Neural cell (in vitro differentiated cells): ENCODE measurements at regions not wholly inside any gene's neighbourhood (a gene's known extent, or its start where the extent isn't known, plus 50 kb on each side); places are given as distances from the start of the nearest gene placed in this dataset.

Experiments
- H2AFZ ChIP-seq: fragments of 200-600, 300-800 bp; sonication (generic), shearing (Covaris generic); 2 replicates; pipeline ENCODE4 v1.6.0; 2014; ENCODE audit warnings: low read depth, mild to moderate bottlenecking, antibody characterized with exemption, low read length, moderate library complexity
- H3F3A ChIP-seq: fragments of 200-600 bp; shearing (Covaris generic); 2 replicates; pipeline ENCODE4 v1.6.1; 2016; ENCODE audit warnings: mild to moderate bottlenecking, moderate library complexity, mixed read lengths, antibody characterized with exemption, low read length; ENCODE audit not compliant: insufficient read depth, poor library complexity, severe bottlenecking
- H3K27ac ChIP-seq: fragments of 200-600, 300-800 bp; sonication (generic), shearing (Covaris generic); 2 replicates; pipeline ENCODE4 v1.5.1; 2014; ENCODE audit warnings: mild to moderate bottlenecking, low read length, moderate library complexity
- H3K27me3 ChIP-seq: fragments of 300-800, 200-600 bp; sonication (generic), shearing (Covaris generic); 2 replicates; pipeline ENCODE4 v1.6.0; 2014; ENCODE audit warnings: mild to moderate bottlenecking, low read depth, low read length, moderate library complexity; ENCODE audit not compliant: insufficient read depth
- H3K36me3 ChIP-seq: fragments of 300-800, 200-600 bp; sonication (generic), shearing (Covaris generic); 2 replicates; pipeline ENCODE4 v1.5.1; 2014; ENCODE audit warnings: mild to moderate bottlenecking, antibody characterized with exemption, low read length, moderate library complexity; ENCODE audit not compliant: insufficient read depth
- H3K4me2 ChIP-seq: fragments of 300-800, 200-600 bp; sonication (generic), shearing (Covaris generic); 2 replicates; pipeline ENCODE4 v1.6.0; 2014; ENCODE audit warnings: mild to moderate bottlenecking, low read length
- H3K4me3 ChIP-seq: fragments of 300-800, 200-600 bp; sonication (generic), shearing (Covaris generic); 2 replicates; pipeline ENCODE4 v1.5.1; 2014; ENCODE audit warnings: mild to moderate bottlenecking, low read length, moderate library complexity
- H3K79me2 ChIP-seq: fragments of 200-600 bp; shearing (Covaris generic); replicated peaks from 2 replicates; pipeline ENCODE4 v1.6.0; 2014; ENCODE audit warnings: mild to moderate bottlenecking, low read length, moderate library complexity; ENCODE audit not compliant: insufficient read depth
- H3K9ac ChIP-seq: fragments of 300-800, 200-600 bp; sonication (generic), shearing (Covaris generic); 2 replicates; pipeline ENCODE4 v1.6.1; 2016; ENCODE audit warnings: mild to moderate bottlenecking, low read length, mixed read lengths
- H3K9me2 ChIP-seq: fragments of 200-600 bp; shearing (Covaris generic); 2 replicates; pipeline ENCODE4 v1.6.1; 2016; ENCODE audit warnings: mild to moderate bottlenecking, low read length, mixed read lengths; ENCODE audit not compliant: insufficient read depth
- H3K9me3 ChIP-seq: fragments of 200-600, 300-800 bp; sonication (generic), shearing (Covaris generic); 2 replicates; pipeline ENCODE4 v1.6.1; 2016; ENCODE audit warnings: mild to moderate bottlenecking, mixed run types, low read length, moderate library complexity, mixed read lengths
- H4K20me1 ChIP-seq: fragments of 200-600 bp; shearing (Covaris generic); 2 replicates; pipeline ENCODE4 v1.6.1; 2016; ENCODE audit warnings: mild to moderate bottlenecking, mixed run types; ENCODE audit not compliant: insufficient read depth
- CTCF ChIP-seq: fragments of 450-650 bp; IDR thresholded peaks from 2 replicates; pipeline ENCODE4 v1.5.1; 2014; ENCODE audit warnings: antibody characterized with exemption, mild to moderate bottlenecking, moderate library complexity; ENCODE audit not compliant: poor library complexity, severe bottlenecking
- EP300 ChIP-seq: fragments of 450-650 bp; conservative IDR thresholded peaks from 2 replicates; pipeline ENCODE4 v1.6.1; 2014; ENCODE audit warnings: antibody characterized with exemption, mild to moderate bottlenecking, moderate library complexity; ENCODE audit not compliant: poor library complexity, severe bottlenecking
- EZH2 ChIP-seq: fragments of 200-600, 300-800 bp; shearing (Covaris generic), sonication (generic); IDR thresholded peaks from 2 replicates; pipeline ENCODE4 v1.6.1; 2014; ENCODE audit warnings: antibody characterized with exemption, low read length, borderline replicate concordance, mild to moderate bottlenecking; ENCODE audit not compliant: insufficient read depth, poor library complexity, severe bottlenecking
- MXI1 ChIP-seq: fragments of 450-650 bp; conservative IDR thresholded peaks from 2 replicates; pipeline ENCODE4 v1.6.1; 2014; ENCODE audit warnings: antibody characterized with exemption, mild to moderate bottlenecking; ENCODE audit not compliant: poor library complexity, severe bottlenecking
- POLR2AphosphoS5 ChIP-seq: IDR thresholded peaks from 2 replicates; pipeline ENCODE4 v1.6.1; 2012
- RAD21 ChIP-seq: fragments of 450-650 bp; conservative IDR thresholded peaks from 2 replicates; pipeline ENCODE4 v1.6.1; 2014; ENCODE audit warnings: antibody characterized with exemption, mild to moderate bottlenecking, moderate library complexity
- SMC3 ChIP-seq: fragments of 450-650 bp; conservative IDR thresholded peaks from 2 replicates; pipeline ENCODE4 v1.6.1; 2014; ENCODE audit warnings: antibody characterized with exemption, mild to moderate bottlenecking, moderate library complexity; ENCODE audit not compliant: poor library complexity
- TAF1 ChIP-seq: IDR thresholded peaks from 2 replicates; pipeline ENCODE4 v1.6.1; 2012; ENCODE audit warnings: low read depth
- TF ChIP-seq, protein P1 (sequence below): IDR thresholded peaks from 2 replicates; pipeline ENCODE4 v1.6.1; 2012; ENCODE audit warnings: borderline replicate concordance

DNA sequence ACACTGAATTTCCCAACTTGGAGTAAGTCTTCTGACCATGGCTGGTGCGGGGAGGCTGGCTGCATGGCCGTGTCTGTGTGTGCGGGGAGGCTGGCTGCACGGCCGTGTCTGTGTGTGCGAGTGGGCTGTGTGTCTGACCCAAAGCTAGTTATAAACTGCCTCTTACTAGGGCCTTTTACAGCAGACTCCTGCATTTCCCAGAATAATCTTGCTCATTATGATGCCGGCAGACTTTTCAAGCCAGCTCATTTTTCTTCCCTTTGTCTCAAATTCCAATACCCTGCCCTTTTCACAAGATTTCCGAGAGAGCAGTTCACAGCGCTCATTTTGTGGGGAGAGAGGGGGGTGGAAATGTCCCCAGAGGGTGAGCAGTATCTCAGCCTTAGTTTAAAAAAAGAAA is 470.7 kb upstream of the BRINP1 start:
- Histone ChIP-seq H3K36me3 (no peaks in the 10 kb centered on the region), H3K9me2 (no peaks in the 10 kb centered on the region), H2AFZ (no peak overlapping the region), H3K27ac (no peak overlapping the region), H3F3A (no peaks in the 10 kb centered on the region), H3K27me3 (no peaks in the 10 kb centered on the region), H3K9ac (no peak overlapping the region), H3K9me3 (no peaks in the 10 kb centered on the region), H4K20me1 (no peaks in the 10 kb centered on the region), H3K4me3 (no peak overlapping the region), H3K4me2 (no peak overlapping the region), H3K79me2 (no peaks in the 10 kb centered on the region)
- TF ChIP-seq CTCF (no peak), EZH2 (no peak), MXI1 (no peak), SMC3 (no peak), RAD21 (no peak), POLR2AphosphoS5 (no peak), TAF1 (no peak), EP300 (no peak)
- TF ChIP-seq, protein P1, sequence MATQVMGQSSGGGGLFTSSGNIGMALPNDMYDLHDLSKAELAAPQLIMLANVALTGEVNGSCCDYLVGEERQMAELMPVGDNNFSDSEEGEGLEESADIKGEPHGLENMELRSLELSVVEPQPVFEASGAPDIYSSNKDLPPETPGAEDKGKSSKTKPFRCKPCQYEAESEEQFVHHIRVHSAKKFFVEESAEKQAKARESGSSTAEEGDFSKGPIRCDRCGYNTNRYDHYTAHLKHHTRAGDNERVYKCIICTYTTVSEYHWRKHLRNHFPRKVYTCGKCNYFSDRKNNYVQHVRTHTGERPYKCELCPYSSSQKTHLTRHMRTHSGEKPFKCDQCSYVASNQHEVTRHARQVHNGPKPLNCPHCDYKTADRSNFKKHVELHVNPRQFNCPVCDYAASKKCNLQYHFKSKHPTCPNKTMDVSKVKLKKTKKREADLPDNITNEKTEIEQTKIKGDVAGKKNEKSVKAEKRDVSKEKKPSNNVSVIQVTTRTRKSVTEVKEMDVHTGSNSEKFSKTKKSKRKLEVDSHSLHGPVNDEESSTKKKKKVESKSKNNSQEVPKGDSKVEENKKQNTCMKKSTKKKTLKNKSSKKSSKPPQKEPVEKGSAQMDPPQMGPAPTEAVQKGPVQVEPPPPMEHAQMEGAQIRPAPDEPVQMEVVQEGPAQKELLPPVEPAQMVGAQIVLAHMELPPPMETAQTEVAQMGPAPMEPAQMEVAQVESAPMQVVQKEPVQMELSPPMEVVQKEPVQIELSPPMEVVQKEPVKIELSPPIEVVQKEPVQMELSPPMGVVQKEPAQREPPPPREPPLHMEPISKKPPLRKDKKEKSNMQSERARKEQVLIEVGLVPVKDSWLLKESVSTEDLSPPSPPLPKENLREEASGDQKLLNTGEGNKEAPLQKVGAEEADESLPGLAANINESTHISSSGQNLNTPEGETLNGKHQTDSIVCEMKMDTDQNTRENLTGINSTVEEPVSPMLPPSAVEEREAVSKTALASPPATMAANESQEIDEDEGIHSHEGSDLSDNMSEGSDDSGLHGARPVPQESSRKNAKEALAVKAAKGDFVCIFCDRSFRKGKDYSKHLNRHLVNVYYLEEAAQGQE: no peak

- H3K36me3 ChIP-seq: no peaks in the 10 kb centered on the region
- H3K79me2 ChIP-seq: no peaks in the 10 kb centered on the region
- H3K4me3 ChIP-seq: no peak overlapping the region
- no peaks in the 10 kb centered on the region for H3K9me2 ChIP-seq
- H4K20me1 ChIP-seq: no peaks in the 10 kb centered on the region
- no peaks in the 10 kb centered on the region for H3F3A ChIP-seq
- H3K9me3 ChIP-seq: no peaks in the 10 kb centered on the region
- H3K27ac ChIP-seq: no peak overlapping the region
- TF ChIP-seq EP300 (no peak), SMC3 (no peak), TAF1 (no peak), RAD21 (no peak), MXI1 (no peak), CTCF (no peak), EZH2 (no peak), POLR2AphosphoS5 (no peak)
- TF ChIP-seq, protein P1: no peak
- H3K9ac ChIP-seq: no peak overlapping the region
- no peaks in the 10 kb centered on the region for H3K27me3 ChIP-seq
- no peak overlapping the region for H3K4me2 ChIP-seq
- H2AFZ ChIP-seq: no peak overlapping the region
Measured at GRCh38 chr9:119838210-119838609, 469.0 kb upstream of the BRINP1 start.
